HEK293T (cell line): ENCODE measurements at regions not wholly inside any gene's neighbourhood (a gene's known extent, or its start where the extent isn't known, plus 50 kb on each side); places are given as distances from the start of the nearest gene placed in this dataset.
"Not testable (repeated sequence)": the region's sequence is repeated elsewhere in the genome, so short reads cannot be mapped to it uniquely, and the experiment has no call there.

ENCODE experiments used
- BHLHE40 ChIP-seq: fragments of 450-650 bp; IDR thresholded peaks from 2 replicates; pipeline ENCODE4 v1.6.1; 2016; ENCODE audit warnings: mild to moderate bottlenecking, moderate library complexity, borderline replicate concordance
- CTBP1 ChIP-seq: fragments of 450-650 bp; IDR thresholded peaks from 2 replicates; pipeline ENCODE4 v1.6.1; 2016; ENCODE audit warnings: borderline replicate concordance
- FOXK2 ChIP-seq: fragments of 450-650 bp; IDR thresholded peaks from 2 replicates; pipeline ENCODE4 v1.6.1; 2016; ENCODE audit warnings: mild to moderate bottlenecking
- NFRKB ChIP-seq: fragments of 450-650 bp; IDR thresholded peaks from 2 replicates; pipeline ENCODE4 v1.6.1; 2016; ENCODE audit warnings: mild to moderate bottlenecking, moderate library complexity
- TARDBP ChIP-seq: fragments of 450-650 bp; IDR thresholded peaks from 2 replicates; pipeline ENCODE4 v1.6.1; 2016
- ZNF384 ChIP-seq: fragments of 450-650 bp; IDR thresholded peaks from 2 replicates; pipeline ENCODE4 v1.6.1; 2016
- TF ChIP-seq, protein P1 (sequence below): fragments of 450-650 bp; IDR thresholded peaks from 2 replicates; pipeline ENCODE4 v1.6.1; 2016

DNA sequence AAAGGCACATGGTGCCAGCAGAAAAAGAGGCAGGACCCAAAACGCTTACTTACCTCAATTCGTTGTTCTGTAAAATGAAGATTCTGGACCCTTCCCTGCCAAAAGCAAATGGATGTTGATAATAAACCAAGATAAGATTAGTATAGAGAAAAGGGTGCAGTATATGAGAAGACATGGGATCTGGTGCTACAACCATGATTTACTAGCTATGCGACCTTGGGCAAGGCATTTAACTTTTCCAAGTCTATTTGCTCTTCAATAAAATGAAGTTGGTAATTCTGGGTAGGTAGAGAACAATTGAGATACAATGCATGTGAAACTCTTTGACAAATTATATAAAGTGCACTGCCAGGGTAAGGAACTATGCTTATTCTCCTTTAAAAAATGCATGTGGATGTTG lies 185.0 kb upstream of the IRF2BP2 start:
- not testable (repeated sequence) for TF ChIP-seq BHLHE40, FOXK2, TARDBP, ZNF384, NFRKB, CTBP1
- TF ChIP-seq, protein P1, sequence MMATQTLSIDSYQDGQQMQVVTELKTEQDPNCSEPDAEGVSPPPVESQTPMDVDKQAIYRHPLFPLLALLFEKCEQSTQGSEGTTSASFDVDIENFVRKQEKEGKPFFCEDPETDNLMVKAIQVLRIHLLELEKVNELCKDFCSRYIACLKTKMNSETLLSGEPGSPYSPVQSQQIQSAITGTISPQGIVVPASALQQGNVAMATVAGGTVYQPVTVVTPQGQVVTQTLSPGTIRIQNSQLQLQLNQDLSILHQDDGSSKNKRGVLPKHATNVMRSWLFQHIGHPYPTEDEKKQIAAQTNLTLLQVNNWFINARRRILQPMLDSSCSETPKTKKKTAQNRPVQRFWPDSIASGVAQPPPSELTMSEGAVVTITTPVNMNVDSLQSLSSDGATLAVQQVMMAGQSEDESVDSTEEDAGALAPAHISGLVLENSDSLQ: not testable (repeated sequence)
